NCI-H1694 (cell line): ENCODE measurements at regions not wholly inside any gene's neighbourhood (a gene's known extent, or its start where the extent isn't known, plus 50 kb on each side); places are given as distances from the start of the nearest gene placed in this dataset.
"Not testable (repeated sequence)": the region's sequence is repeated elsewhere in the genome, so short reads cannot be mapped to it uniquely, and the experiment has no call there.

ENCODE experiments used
- DNase-seq: peaks from one replicate; lab custom pipeline; 2025; lab: John Stamatoyannopoulos, UW

DNA sequence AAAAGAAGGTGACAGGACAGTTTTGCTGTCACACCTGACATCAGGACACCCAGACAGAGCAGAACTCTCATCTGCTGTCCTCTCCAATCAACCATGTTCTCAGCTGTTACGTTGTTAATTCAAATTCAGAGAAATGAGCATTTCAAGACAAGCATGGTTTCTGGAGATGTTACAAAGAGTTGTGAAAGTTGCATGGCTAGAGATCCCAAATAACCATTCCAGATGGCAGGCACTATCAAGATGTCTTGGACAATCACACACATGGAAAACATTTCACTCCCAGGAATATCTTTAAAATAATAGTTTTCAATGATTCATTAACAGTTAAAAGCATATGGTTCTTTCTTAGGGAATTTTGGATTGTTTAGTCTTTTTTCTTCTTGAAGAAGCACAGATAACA lies 533.1 kb downstream of the AGTPBP1 start:
- no peak for DNase-seq

- no peak for DNase-seq
Measured at GRCh38 chr9:85204176-85204575, 534.6 kb downstream of the NTRK2 start.

- DNase-seq, result no peak
Measured at GRCh38 chr9:85202596-85202995, 533.1 kb downstream of the NTRK2 start.

DNA sequence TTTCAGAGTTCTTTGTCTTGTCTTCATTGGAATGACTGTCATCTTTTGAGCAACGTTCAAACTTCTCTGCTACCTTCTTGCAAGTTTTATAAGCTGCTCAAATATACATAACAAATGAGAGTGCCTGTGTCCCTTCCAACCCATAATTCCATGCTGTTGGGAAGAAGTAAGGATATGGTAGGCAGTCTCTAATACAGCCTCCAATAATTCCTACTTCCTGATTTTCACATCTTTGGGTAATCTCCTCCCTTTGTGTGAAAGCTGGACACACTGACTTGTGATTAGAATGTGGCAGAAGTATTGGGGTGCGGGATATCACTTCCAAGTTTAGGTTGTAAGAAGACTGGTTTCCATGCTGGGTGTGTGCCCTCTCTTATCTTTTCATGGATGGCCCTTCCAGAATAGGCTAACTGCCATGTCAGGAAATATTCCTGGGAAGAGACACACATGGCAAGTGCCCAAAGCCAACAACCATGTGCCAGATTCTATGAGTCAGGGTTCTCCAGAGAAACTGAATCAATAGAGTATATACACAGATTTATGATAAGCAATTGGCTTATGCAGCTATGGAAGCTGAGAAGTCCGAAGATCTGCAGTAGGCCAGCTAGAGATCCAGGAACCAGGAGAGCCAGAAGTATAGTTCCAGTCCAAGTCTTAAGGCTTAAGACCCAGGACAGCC lies 531.3 kb downstream of the NTRK2 start:
- no peak for DNase-seq

- DNase-seq, result no peak
Measured at GRCh38 chr9:85199866-85200495, 530.5 kb downstream of the NTRK2 start.

- no peak for DNase-seq
Measured at GRCh38 chr9:85192750-85193149, 523.2 kb downstream of the NTRK2 start.

- no peak for DNase-seq
Measured at GRCh38 chr9:85186218-85186585, 516.7 kb downstream of the NTRK2 start.

DNA sequence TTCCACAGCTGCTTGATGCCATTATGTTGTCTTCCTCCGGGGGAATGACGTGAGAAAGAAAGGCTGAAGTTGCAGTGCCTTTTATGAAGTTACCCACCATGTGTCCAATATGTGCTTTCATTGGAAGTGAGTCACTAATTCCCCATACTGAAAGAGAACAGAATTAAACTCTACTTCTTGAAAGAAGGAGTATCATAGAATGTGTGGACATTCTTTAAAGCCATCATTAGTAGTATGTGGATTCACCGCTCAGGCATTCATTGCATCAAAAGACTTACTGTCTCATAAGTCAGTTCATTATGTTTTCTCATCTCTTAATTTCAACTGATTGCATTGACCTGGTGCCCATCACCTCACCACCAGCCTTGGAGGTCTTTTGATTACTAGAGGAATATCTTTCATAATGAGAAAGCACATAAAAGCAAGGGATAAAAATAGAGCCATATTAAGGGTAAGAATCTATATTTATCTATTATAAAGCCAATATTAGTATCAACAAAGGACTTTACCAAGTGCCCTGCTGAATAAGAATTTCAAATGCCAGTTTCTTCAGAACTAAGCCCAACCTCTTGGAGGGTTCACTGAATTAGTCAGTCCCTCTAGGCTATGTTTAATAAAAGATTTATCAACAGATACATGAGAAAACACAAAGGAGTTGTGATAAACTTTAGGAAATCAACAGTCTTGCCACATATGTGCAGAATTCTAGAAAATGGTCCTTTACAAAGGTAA lies 516.1 kb downstream of the NTRK2 start:
- DNase-seq, result no peak

DNA sequence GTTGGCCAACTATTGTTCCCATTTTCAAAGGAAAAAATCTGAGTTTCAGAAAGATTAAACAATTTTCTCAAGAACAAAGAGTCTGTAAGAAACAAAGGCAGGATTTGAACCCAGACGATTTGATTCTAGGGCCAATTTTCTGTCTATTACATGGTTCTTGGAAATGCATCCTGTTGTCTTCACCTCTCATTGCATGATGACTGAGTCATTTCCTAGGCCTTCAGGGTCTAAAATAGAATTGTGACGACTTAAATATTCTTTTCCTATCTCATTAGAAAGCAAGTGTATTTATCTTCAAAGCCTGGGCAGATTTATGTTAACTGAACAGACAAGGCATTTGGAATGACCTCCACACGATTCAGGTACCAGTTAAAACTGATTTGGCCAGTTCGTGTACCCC lies 512.9 kb downstream of the NTRK2 start:
- no peak for DNase-seq

DNA sequence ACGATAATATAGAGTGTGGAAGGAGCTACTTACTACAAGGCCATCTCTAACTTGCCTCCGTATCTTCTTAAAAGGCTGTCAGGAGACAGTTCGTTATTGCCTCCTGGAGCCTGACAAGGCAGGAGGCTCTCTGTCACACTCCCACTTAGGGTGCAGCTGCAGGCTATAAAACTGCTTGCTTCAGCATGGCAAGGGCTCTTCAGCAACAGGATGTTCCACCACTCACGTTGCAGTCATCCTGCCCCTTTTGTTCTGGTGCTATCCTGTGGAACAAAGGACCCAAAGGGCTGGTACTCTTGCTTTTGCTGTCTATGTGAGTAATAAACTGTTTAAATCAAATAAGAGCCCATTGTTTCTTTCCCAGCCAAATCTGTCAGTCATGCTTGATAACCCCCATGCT lies 508.9 kb downstream of the NTRK2 start:
- DNase-seq, result no peak

- no peak for DNase-seq
Measured at GRCh38 chr9:85173967-85174366, 504.4 kb downstream of the NTRK2 start.

DNA sequence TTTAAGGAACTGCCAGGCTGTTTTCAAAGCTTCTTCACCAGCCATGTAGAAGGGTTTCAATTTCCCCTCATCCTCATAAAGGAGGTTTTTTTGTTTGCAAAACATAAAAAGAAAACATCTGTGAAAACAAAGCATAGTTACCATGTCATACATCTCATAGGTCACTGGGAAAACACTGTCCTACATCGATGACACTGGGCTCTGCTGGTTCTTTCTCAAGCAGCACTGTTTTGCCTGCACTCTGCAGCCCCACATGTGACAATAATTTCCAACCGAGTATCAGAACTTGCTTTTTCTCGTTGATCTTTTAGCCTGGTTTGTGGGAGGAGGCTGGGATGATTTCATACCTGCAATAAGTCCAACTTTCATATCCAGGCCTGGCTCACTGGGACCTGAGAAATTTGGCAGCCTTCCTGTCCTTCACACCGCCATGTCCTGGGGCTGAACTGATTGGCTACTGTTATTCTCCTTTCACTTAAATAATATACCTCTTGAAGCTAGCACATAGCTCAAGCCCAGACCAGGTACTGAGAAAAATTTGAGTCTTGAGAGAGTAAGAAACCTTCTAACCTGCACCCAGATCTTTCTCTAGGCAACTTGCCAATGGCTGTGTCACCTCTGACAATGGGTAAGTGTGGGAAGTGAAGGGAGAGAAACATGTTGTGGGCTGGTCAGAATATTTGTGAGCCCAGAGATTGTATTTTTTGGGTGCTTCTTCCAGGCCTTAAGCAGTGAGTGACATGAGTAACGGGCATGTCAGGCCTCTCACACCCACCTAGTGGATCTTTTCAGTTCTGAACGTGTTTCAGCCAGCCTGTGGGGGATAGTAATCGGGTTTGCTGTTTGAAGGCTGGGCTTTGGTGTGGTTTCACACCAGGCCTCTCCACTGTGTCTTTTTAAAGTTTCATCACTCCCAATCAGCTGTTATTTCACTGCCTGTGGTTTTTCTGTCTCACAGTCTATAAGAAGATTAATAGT lies 502.8 kb downstream of the NTRK2 start:
- no peak for DNase-seq

DNA sequence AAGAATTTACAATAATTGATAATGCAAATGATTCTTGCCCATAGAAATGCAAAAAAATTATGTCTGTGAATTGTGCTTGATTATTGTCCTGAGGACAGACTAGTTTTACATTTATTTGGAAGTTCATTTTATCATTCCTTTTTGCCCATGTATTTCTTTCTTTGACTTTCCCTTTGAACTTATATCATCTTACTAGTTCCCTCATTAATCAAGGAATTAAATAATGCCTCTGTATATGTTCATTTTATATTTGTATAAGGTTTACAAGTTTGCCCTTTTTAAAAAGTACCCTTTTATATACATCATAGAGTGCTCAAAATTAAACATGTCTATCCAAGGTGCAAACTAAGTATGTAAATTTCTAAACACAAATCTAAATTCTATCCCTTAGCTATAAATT lies 501.6 kb downstream of the NTRK2 start:
- DNase-seq, result no peak

- no peak for DNase-seq
Measured at GRCh38 chr9:85168412-85168811, 498.9 kb downstream of the NTRK2 start.

- no peak for DNase-seq
Measured at GRCh38 chr9:85167146-85167545, 497.6 kb downstream of the NTRK2 start.

- DNase-seq, result no peak
Measured at GRCh38 chr9:85163825-85164224, 494.3 kb downstream of the NTRK2 start.

DNA sequence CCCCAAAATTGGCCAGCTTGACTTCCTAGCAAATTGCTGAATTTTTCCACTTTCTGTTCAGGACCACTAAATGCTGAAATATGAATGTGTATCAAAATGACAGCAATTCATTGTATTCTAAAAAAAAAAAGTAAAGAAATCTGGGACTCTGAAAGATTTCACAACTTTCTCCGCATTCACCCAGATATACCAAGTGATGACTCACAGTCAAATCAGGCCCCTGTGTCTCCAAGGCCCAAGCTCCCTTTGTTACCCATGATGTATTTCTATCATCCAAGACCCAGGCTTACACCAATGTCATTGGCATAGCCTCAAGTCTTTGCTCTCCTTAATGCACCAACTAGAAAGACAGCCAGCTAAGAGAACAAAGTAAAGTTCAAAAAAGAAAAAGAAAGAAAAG lies 493.9 kb downstream of the NTRK2 start:
- no peak for DNase-seq

GRCh38 chr9:85162822-85163221 lies 493.3 kb downstream of the NTRK2 start:
- no peak for DNase-seq

DNA sequence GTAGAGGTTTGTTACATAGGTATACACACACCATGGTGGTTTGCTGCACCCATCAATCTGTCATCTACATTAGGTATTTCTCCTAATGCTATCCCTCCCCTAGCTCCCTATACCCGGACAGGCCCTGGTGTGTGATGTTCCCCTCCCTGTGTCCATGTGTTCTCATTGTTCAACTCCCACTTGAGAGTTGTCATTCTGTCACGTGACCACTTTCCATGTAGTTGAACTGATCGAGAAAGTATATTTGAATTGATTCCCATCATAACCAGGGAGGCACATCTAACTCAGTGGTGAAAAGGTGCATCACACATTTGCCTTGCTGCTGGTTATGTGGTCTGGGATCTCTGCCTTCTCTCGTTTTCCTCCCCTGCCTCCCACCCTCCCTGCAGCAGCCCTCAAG lies 491.4 kb downstream of the NTRK2 start:
- DNase-seq, result not testable (repeated sequence)

DNA sequence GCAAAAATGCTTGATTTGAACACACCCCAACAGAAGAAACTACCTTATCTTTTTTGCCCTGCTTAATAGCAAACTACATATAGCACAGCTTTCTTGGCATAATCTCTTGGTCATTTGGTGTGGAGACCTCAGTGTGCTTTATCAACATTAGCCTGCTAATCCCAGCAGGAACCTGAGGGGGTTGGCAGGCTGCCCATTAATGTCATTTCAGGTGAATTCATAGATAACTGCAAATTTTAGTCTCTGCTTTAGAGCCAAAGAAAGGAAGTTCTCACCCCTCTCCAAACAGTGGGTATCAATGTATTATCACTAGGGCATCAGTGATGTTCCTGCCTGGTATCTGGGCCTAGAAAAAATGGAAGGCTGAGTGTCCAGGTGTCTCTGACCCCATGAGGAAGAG lies 489.0 kb downstream of the NTRK2 start:
- DNase-seq, result no peak

GRCh38 chr9:85157772-85158171 lies 488.2 kb downstream of the NTRK2 start:
- no peak for DNase-seq

DNA sequence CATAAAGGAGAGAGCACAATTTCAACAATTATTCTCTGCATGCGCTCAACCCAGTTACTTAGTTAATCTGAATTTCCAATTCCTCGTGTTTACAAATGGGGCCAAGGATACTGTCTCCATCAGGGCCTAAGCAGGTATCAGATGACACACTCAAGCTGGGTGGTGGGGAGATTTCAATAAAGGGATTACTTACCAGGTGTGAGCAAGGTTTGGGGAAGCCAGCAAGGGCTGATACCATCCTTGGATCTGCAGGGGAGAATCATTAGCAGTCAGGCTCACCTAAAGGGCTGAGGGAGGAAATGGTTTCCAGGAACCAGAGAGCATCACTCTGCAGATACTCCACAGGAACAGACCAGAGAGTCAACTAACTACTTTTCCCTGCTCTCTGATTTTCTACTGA lies 487.1 kb downstream of the NTRK2 start:
- no peak for DNase-seq
